NCI-H226 (cell line): ENCODE measurements at regions not wholly inside any gene's neighbourhood (a gene's known extent, or its start where the extent isn't known, plus 50 kb on each side); places are given as distances from the start of the nearest gene placed in this dataset.
A peak's percentile ranks its signal among the peaks of the same experiment; 100 is the strongest.

Source experiments
- DNase-seq: peaks from one replicate; pipeline ENCODE4 v3.0.0-alpha.2; 2015

DNA sequence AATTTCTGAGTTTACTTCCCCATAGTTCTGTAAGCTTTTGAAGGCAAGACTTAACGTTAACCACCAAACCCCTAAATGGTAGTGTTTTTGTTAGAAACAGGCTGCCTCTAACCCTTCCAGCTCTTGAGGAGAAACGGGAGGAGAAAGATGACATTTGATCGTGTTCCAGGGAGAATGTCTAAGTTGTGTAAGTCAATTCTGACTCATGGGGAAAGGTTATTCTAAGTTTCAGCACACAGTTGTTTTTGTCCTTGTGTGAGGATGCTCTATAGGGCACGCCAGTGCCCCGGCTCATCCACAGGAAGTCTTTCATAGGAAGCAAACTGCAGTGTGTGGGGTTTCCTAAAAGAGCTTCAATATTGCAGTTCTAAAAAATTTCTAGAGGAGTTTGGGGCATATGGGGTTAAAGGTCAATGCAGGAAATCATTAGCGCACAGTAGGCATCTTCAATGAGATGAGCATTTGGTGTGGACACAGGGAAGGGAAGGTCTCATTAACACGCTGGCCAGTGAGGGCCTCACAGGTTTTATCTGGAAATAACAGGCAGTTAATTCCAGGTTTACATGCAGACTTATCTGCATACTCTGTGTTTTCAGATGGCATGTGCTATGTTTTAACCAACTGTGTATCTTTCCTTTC is 638.2 kb upstream of the IGFBP3 start:
- peak; percentile 57 for DNase-seq

DNA sequence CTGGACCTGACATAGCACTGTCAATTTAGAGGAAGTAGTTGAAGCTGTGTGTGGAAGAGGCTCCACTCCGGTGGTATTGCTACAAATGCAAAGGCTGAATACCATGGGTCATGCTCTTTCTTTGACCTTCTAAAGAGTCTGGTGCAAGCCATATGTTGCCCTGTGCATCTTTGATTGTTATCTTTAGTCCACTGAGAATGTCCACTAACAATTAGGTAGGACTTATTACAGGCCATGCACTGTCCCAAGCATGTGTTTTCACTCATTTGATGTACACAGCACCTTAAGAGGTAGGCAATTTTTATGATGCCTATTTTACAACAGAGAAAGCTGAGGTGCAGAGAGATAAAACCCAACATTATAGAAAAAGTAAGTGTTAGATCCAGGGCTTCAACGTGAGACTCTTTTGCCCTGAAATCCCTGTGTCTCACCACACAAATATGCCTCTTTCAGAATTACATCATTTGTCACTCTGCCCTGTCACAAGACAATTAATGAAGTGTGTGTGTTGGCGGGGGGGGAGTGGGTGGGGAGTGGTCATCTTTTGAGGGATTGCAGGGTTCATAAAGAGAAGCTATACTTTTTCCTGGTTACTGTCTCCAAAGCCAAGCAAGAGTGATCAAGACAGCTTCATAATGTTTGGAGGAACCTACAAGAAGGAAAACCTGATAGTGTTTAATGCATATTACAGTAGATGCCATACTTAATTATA is 637.6 kb upstream of the IGFBP3 start:
- peak; percentile 41 for DNase-seq

DNA sequence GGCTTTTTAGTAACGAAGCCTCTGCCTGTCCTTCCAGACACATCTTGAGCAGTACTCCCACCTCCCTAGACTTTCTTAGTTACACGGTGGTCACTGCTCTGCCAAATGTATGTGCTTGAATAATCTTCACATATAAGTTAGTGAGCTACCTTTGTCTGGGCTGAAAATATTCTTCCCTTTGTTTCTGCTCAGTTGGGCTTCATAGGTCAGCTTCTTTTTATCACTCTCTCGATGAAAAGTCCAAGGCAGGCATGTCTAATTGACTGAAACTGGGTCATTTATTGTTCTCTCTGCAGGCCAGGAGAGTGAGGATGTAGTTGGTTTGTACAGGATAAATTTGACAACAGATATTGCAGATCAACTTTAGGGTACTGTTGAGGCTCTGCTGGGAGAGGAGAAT is 636.7 kb upstream of the IGFBP3 start:
- no peak for DNase-seq

DNA sequence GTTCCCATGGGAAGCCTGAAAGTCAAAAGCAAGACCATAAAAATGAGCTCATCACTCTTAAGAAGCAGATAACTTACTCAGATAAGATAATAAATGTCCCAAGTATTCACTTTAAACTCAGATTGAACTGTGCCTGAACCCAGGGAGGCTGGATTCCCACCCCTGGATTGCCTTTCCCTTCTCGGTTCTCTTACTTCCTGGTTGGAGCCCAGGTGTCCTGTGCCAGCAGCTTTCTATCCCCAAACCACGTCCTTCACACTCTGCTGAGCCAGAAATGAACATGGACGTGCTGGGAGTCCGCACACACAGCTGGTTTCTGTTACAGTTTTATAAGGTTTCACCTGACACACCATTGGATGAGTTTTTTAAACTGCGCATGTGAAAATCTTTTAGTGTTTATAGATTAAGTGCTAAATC is 636.2 kb upstream of the IGFBP3 start:
- DNase-seq, result peak; percentile 42

DNA sequence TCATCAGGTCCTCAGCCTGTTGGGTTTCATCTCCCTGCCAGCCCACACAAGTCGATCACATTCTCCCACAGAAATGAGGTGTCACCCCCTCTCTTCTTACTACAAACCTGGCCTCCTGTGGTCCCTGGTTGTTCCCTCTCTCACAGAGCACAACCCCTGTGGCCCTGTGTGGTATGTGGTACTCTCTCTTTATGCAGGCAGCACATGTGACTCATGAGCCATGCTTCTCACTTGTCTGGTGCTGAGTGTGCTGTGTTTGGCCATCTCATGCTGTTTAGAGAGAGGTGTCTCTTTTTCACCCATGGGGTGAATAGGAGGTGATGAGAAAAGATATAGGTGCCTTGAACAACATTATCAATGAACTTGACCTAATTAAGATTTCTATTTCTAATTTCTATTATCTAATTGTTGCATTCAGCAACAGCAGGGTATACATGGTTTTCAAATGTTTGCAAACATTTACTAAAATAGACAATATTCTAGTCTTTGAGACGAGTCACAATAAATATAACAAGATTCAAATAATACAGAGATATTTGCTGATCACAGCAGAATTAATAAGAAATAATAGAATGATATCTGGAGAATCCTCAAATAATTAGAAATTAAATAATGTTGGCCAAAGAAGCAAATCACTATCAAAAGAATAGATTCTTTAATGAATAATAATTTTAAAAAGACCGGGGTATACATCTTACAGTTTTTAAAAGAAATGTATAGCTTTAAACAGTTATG is 633.8 kb upstream of the IGFBP3 start:
- peak; percentile 53 for DNase-seq

DNA sequence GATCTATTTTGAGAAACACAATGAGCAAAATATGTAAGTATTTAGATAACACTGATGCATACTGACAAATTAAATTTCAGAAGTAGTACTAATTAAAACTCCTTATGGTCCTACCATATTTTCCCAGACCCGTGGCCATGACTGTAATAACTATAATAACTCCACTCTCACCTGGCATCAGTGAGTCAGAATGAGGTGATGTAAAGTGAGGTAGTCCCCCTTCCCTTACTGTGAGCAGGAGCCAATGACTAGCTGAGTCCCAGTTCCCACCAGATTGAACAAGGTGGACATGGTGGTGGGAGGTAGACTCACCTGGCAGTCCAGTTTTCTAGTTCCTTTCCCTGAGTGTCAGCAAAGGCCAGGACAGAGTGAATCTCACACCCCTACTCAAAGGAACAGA is 630.5 kb upstream of the IGFBP3 start:
- no peak for DNase-seq

DNA sequence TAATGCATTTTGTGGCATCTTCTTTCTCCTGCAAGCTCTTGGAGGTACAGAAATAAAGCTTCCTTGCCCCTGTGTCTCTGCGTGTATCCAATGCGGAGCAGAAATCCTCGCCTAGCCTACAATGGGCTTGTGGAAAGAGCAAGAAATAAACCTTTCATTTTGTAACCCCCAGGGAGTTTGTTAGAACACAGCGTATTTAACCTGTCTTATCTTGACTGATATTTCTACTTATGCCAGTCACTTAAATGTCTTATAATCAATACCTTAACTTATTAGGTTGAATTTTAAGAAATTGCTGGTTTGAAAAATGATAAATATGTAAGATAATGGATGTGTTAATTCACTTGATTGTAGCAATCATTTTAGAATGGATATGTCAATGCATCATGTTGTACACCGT is 629.8 kb upstream of the IGFBP3 start:
- DNase-seq, result no peak

DNA sequence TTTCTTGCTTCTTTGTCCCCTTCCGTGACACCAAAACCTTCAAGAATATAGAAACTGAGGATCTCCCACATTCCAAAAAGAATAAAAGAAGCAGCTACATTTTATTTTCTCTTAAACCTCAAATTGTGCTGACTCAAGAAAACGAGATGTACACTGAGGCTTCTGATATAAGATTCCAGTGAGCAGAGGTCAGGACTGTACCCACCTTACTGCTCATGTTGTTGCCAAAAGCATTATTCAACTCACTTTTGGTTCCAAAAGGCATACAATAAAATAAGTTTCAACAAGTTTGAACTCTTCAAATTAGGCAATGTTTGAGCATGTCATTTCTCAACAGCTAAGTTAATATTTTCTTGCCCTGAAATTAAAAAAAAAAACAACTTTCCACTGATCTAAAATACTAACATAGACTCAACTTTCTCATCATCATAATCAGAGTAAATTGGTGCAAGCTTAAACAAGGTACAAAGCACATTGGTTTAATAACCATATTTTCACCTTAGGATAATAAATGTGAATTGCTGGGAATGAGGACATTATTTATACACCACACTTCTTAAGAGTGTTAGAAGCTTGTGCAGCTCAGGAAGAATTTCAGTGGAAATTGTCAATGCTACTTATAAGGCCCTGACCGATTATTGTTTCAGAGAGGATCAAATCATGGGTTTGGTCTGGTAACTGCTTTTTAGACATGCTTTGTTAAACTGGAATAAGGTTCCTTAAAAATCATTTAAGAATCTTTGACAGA is 629.0 kb upstream of the IGFBP3 start:
- no peak for DNase-seq

DNA sequence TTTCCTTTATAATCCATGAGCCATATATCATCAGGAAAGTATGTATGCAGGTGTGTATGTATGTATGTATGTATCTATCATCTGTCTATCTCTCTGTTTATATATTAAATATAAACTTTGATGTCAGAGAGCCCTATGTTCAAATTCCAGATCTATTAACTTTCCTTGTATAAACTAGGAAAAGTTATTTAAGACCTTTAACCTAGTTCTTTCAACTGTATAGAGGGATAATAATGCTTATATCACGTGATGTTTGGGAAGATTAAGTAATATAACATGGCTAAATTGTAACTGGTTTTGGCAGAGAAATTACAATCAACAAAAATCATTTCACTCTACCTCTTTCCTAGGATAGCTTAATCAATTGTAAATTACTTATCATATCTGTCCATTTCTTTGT is 628.3 kb upstream of the IGFBP3 start:
- no peak for DNase-seq

DNA sequence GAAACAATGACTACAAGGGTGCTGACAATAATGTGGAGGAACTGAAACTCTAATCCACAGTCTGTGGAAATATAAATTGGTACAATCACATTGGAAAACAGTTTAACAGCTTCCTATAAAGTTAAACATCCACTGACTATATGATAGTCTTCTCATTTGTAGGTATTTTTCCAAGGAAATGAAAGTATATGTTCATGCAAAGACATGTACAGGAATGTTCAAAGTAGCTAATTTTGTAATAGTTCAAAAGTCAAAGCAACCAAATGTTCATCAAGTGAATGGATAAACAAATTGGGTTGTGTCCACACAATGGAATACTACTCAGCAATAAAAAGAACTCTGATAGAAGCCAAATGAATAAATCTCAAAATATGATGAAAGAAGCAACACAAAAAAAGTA is 626.0 kb upstream of the IGFBP3 start:
- no peak for DNase-seq

DNA sequence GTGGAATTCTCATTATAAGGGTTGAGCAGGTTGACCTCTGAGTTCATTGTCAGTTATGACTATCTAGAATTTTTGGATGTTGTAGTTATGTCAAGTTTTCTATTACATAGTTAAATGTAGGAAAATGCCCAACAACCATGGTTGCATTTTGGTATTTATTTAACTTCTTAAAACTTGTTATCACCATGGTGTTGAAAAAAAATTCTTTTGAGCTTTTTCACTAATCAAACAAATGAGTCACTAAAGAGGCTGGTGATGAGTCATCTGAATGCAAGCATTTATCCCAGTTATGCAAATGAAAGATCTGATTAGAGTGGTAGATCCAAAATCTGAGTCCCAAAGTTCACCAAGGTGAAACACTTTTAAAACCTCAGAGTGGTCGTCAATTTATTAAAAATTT is 624.7 kb upstream of the IGFBP3 start:
- DNase-seq, result peak; percentile 90

DNA sequence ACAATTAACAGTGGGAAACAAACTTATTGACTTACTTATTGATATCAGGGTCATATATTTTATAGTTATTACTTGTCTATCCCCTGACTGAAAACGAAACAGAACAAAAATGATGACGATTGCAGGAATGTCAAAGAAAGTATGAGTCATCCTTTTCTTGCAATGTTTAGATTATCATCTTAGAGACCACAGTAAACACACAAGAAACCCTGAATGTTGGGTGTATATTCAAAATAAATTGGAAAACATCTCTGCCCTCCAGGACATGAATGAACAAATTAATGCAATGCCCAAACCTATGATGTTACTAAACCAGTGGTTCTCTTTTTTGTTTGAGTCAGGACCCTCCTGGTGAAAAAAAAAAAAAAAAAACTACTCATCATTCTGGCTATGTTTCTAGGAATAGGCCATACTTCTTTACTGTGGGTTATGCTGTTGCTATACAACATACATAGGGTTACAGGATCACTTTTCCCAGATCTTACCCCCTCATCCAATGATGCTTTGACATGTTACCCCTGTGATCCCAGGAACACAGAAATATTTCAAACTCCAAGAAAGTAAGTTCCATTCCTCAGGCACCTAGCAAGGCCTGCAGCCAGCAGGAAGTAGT is 623.4 kb upstream of the IGFBP3 start:
- DNase-seq, result peak; percentile 79

DNA sequence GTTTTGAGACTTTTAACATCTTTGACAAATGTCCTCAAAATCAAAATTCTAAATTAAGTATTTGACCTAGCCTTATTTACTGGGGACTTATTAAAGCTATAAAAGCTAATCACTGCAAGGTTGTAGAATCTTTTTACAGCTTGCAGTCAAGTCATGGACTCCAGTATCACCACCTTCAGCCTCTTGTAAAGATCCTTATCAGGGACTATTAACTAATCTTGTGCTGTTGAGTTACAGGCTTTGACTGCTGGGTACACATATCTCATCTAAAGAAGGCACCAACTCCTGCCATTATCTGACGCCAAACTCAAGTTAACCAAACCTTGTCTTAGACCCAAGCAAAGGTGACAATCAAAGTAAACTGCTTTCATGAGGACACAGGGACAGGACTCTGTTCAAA is 621.0 kb upstream of the IGFBP3 start:
- no peak for DNase-seq

DNA sequence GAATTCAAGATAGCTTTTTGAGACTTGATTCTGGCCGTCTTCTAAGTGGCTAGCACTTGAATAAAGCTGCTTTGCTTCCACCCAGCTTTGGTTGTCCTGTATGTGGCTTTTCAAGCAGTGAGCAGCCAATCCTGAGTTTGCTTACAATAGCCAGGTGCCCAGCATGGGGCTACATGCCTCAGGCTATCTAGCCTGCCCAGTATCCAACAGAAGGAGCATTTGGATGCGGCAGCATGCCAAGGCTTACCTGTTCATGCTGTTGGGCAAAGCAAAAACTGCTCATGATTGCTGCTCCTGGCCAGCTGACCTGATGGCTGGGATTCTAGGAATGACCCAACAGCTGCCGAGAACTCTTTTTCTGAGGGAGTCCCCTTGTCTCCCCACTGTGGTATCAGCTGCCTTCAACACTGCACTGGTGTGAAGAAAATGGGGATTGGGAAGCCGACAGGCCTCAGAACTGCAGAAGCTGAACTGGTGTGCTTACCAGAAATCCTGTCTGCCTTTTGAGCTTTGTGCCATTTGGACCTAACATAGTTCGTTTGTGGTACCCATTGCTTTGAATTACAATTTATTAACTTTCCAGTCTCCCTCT is 618.9 kb upstream of the IGFBP3 start:
- no peak for DNase-seq

DNA sequence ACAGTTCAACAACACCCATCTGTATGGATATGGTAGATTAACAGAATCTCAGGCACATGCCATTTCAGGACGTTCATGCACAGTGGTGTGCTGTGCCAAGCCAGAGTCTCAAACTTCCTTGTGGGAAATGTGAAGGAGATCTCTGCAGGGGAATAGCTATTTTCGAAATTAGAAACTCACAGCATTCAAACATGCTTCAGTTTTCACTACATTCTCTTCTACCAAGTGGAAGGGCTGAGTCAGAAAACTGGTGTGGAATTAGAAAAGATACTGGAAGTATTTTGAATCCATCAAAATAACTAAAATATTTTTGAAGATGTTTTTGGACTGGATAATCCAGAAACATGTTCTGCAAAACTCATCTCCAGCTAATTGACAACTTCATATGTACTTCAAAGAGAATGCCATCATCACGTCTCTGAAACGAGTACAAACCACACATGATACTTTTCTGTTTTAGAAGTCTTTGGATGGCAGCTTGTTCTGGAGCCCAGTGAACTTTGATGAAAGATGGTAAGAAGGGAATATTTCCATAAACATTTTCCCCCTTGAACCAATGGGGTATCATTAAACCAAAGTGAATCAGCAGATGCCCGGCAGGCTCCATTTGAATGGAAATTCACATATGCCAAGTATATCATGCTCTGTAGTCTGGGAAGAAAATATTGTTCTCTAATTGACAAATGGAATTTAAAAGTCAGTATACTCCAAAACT is 616.3 kb upstream of the IGFBP3 start:
- DNase-seq, result no peak

DNA sequence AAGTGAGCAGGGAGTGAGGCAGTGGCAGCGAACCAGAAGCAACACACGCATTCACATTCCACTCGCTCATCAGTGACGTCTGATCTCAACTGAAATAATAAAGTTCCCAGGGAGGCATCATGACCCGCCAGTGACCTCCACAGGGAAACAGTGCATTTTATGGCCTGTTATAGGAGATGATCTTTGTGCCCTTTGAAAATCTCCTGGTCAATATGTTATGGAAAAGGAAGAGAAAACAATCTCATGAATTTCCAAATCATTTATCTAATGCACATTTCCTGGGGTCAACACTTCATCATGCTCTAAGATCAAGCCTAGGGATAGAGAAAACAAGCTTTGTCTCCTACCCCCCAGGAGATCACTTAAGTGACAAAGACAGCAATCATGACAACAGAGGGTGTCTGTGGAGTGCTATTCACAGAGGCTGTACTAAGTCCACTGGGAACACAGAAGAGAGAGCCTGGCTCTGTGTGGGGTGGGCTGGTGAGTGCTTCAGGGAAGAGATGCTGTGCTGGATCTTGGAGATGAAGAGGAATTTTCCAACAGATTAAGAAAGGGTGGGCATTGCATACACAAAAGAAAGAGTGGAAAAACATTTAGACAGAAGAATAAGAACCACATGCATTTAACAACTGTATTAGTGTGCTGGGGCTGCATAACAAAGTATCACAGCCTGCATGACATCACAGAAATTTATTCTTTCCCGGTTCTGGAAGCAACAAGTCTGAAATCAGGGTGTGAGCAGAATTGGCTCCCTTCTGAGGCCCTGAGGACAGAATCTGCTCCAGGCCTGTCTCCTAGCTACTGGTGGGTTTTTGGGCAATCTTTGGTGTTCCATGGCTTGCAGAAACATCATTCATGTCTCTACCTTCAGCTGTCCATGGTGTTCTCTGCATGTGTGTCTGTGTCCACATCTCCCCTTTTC is 613.9 kb upstream of the IGFBP3 start:
- no peak for DNase-seq

DNA sequence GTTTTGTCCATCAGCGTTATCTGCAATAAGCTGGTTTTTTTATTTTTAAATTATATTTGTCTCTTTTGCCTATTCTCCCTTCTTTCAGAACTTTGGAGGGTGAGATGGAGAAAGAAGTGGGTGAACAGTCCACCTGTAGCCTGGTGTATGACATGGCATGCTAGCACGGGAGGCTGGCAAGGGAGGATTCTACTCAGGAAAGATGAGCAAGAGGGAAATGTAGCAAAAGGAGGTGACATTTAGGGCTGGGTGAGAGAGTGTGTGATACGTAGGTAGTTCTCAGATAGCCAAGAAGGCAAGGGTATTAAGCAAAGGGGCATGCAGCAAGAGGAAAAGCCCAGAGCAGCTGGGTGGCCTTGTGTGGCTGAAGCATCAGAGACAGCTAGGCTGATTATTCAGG is 612.9 kb upstream of the IGFBP3 start:
- DNase-seq, result no peak

DNA sequence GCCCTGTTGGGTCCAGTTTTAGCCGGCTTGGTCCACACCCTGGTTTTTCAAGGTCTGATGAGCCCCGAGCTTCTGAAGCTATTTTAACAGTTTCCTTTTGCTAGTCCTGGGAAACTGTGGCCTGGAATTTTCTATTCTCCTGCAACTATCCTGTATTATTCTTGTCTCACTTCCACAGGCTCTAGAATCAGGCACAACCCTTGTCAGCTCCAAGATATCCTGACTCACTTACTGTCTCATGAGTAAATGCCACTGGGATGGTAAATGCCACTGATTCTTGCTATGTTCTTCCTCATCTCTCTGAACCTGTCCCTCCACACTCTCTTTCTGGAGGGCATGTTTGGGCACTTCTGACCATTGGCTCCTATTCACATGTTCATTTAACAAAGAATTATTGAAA is 611.5 kb upstream of the IGFBP3 start:
- DNase-seq, result no peak

DNA sequence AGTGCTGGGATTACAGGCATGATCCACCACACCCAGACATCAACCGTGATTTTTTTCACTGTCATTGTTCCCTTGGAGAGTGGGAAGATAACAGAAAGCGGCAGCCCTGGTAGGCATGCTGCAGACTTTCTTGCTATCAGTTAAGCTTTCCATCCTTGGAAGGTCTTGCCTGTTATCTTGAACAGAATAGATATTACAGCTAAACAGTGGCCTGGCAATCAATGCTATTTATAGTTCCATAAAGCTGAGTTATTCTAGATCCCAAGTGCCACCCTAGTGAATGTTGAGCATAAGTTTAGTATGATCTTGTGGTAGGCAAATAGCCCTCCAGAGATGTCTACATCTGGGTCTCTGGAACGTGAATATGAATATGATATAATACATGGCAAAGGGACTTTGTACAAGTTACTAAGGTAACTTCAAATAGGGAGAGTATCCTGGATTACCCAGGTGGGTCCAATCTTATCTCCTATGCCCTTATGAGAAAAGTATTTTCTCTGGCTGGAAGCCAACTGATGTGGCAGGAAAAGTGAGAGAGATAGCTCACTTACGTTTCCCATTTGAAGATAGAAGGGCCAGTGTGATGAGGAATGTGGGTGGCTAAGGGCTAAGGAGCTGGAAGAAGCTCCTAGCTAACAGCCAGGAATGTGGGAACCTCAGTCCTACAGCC is 609.1 kb upstream of the IGFBP3 start:
- DNase-seq, result no peak

DNA sequence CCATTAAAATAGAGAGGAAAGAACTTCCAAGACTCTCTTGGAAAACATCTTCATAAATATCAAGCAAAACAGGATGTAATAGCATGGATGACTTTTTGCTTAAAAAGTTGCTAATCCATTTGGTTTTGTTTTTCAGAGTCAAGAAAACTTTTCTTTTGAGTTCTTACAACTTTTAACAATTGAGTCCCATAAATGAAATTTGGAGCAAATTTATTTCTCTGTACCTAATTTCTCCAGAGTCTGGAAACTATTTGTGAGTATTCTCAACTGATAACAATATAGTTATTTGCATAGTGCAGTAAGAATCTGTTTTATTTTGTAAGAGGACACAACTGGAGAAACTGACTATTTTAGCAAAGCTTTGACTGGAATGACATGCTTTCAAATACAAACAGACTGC is 606.3 kb upstream of the IGFBP3 start:
- DNase-seq, result no peak
